K562 (cell line): ENCODE measurements at regions not wholly inside any gene's neighbourhood (a gene's known extent, or its start where the extent isn't known, plus 50 kb on each side); places are given as distances from the start of the nearest gene placed in this dataset.

Source experiments
- BCL6 ChIP-seq: fragments of 250-450 bp; sonication (Bioruptor Pico); IDR thresholded peaks from 2 replicates; pipeline ENCODE4 v1.4.0; 2020
- CEBPB ChIP-seq: fragments of 450-650 bp; IDR thresholded peaks from 2 replicates; pipeline ENCODE4 v1.6.1; 2016; ENCODE audit warnings: missing genetic modification characterization, missing compliant biosample characterization
- JUND ChIP-seq, 2 experiments: IDR thresholded peaks; 2 replicates in 1 of 2; 3 replicates in 1 of 2; pipeline ENCODE4 v1.6.1; 2011; ENCODE audit warnings: borderline replicate concordance in 2 of 2, low read depth in 2 of 2, low read length in 2 of 2, improper control_type of control experiment in 1 of 2, missing biosample characterization in 1 of 2, missing genetic modification characterization in 1 of 2, missing genetic modification reagents in 1 of 2
- RAD21 ChIP-seq, 2 experiments: fragments of 250-450 bp in 1 of 2; fragments of 450-650 bp in 1 of 2; sonication (Bioruptor Pico) in 1 of 2; formaldehyde crosslinking in 1 of 2; IDR thresholded peaks in 1 of 2; conservative IDR thresholded peaks in 1 of 2; 2 replicates each; pipeline versions ENCODE4 v1.4.0 to v1.8.0; 2020 to 2022; ENCODE audit warnings: mild to moderate bottlenecking in 2 of 2, moderate library complexity in 1 of 2
- UBTF ChIP-seq, 2 experiments: IDR thresholded peaks; 2 replicates each; pipeline ENCODE4 v1.6.1; 2012; ENCODE audit warnings: improper control_type of control experiment in 2 of 2, low read depth in 2 of 2, low read length in 2 of 2, borderline replicate concordance in 1 of 2
- ZEB2 ChIP-seq: fragments of 450-650 bp; IDR thresholded peaks from 2 replicates; pipeline ENCODE4 v1.6.1; 2016
- ZNF24 ChIP-seq: fragments of 450-650 bp; IDR thresholded peaks from 2 replicates; pipeline ENCODE4 v1.6.1; 2016

- no peak for TF ChIP-seq ZNF24
- TF ChIP-seq RAD21 (CRISPR knock-in tag; conservative IDR thresholded peaks at IDR 0.05 in 1 of 2, IDR thresholded peaks at IDR 0.05 in 1 of 2): no peak
- TF ChIP-seq BCL6 (CRISPR knock-in tag): no peak
- TF ChIP-seq UBTF (IDR thresholded peaks at IDR 0.05; ENCODE audit: borderline replicate concordance in 1 of 2, low read depth in 2 of 2, low read length in 2 of 2): no peak
- no peak for TF ChIP-seq JUND (IDR thresholded peaks at IDR 0.05; ENCODE audit: borderline replicate concordance, low read depth, low read length)
- TF ChIP-seq JUND (tag; IDR thresholded peaks at IDR 0.05; ENCODE audit: borderline replicate concordance, low read depth, low read length): no peak
- no peak for TF ChIP-seq ZEB2
- TF ChIP-seq CEBPB: no peak
These were observed 1702.3 kb downstream of the STIM2 start for GRCh38 chr4:28562913-28563312.
